ENCODE measurements at regions not wholly inside any gene's neighbourhood (a gene's known extent, or its start where the extent isn't known, plus 50 kb on each side); places are given as distances from the start of the nearest gene placed in this dataset.
"Not testable (repeated sequence)": the region's sequence is repeated elsewhere in the genome, so short reads cannot be mapped to it uniquely, and the experiment has no call there.

- no peak for ATAC-seq
Observed at GRCh38 chr4:37747772-37748330, 61.7 kb upstream of the RELL1 start.

GRCh38 chr4:37746852-37747251 lies 60.7 kb upstream of the RELL1 start:
- H3K4me1 ChIP-seq (ENCODE audit: low read depth); H3K36me3 ChIP-seq (ENCODE audit: low read depth); intact Hi-C loops (cut with DNase I, micrococcal nuclease); DNase-seq; H3K9me3 ChIP-seq; ATAC-seq; H3K4me3 ChIP-seq: not testable (repeated sequence)

More at GRCh38 chr4:37747772-37748330, 61.7 kb upstream of the RELL1 start:
- no peaks in the 10 kb centered on the region for H3K4me1 ChIP-seq (ENCODE audit: low read depth)
- no peak for DNase-seq
- no peak for TF ChIP-seq CTCF (IDR thresholded peaks at IDR 0.05)
- intact Hi-C loops (cut with DNase I, micrococcal nuclease): no loop called here
- no peak overlapping the region for H3K4me3 ChIP-seq
- H3K36me3 ChIP-seq (ENCODE audit: low read depth): no peaks in the 10 kb centered on the region
- no peaks in the 10 kb centered on the region for H3K9me3 ChIP-seq

GRCh38 chr4:37745946-37746345 lies 59.8 kb upstream of the RELL1 start:
- Histone ChIP-seq H3K4me3 (no peak overlapping the region), H3K4me1 (ENCODE audit: low read depth) (no peaks in the 10 kb centered on the region), H3K9me3 (no peaks in the 10 kb centered on the region), H3K36me3 (ENCODE audit: low read depth) (no peaks in the 10 kb centered on the region)
- intact Hi-C loops (cut with DNase I, micrococcal nuclease): no loop called here
- DNase-seq (no peak), ATAC-seq (no peak)
- TF ChIP-seq CTCF (IDR thresholded peaks at IDR 0.05): no peak

- intact Hi-C loops (cut with DNase I, micrococcal nuclease): no loop called here
- H3K9me3 ChIP-seq: no peaks in the 10 kb centered on the region
- TF ChIP-seq CTCF (IDR thresholded peaks at IDR 0.05): no peak
- H3K4me1 ChIP-seq (ENCODE audit: low read depth): no peaks in the 10 kb centered on the region
- H3K36me3 ChIP-seq (ENCODE audit: low read depth): no peaks in the 10 kb centered on the region
- DNase-seq (no peak), ATAC-seq (no peak)
- H3K4me3 ChIP-seq: no peak overlapping the region
Observed at GRCh38 chr4:37742149-37742548, 56.0 kb upstream of the RELL1 start.

- H3K4me3 ChIP-seq: no peak overlapping the region
- no peaks in the 10 kb centered on the region for H3K36me3 ChIP-seq (ENCODE audit: low read depth)
- ATAC-seq: no peak
- intact Hi-C loops (cut with DNase I, micrococcal nuclease): no loop called here
- TF ChIP-seq CTCF (IDR thresholded peaks at IDR 0.05): no peak
- H3K4me1 ChIP-seq (ENCODE audit: low read depth): no peaks in the 10 kb centered on the region
- H3K9me3 ChIP-seq: no peaks in the 10 kb centered on the region
- DNase-seq: no peak
Observed at GRCh38 chr4:37741564-37741963, 55.4 kb upstream of the RELL1 start.

GRCh38 chr4:37740546-37740945 lies 54.4 kb upstream of the RELL1 start:
- H3K9me3 ChIP-seq: no peaks in the 10 kb centered on the region
- no peak overlapping the region for H3K4me3 ChIP-seq
- no peaks in the 10 kb centered on the region for H3K36me3 ChIP-seq (ENCODE audit: low read depth)
- intact Hi-C loops (cut with DNase I, micrococcal nuclease): no loop called here
- DNase-seq: no peak
- ATAC-seq: no peak
- H3K4me1 ChIP-seq (ENCODE audit: low read depth): no peaks in the 10 kb centered on the region
- no peak for TF ChIP-seq CTCF (IDR thresholded peaks at IDR 0.05)

Data from mucosa of descending colon (tissue), 3 donors.